ENCODE measurements at regions not wholly inside any gene's neighbourhood (a gene's known extent, or its start where the extent isn't known, plus 50 kb on each side); places are given as distances from the start of the nearest gene placed in this dataset.

GRCh38 chr6:133804265-133804664 lies 84.6 kb upstream of the TCF21 start:
- no peak for TF ChIP-seq CTCF (IDR thresholded peaks at IDR 0.05)
- TF ChIP-seq POLR2A (IDR thresholded peaks at IDR 0.05), result no peak

Measured in adrenal gland (tissue), 5 donors.